Lung (tissue), 11 donors: ENCODE measurements at regions not wholly inside any gene's neighbourhood (a gene's known extent, or its start where the extent isn't known, plus 50 kb on each side); places are given as distances from the start of the nearest gene placed in this dataset.

Source experiments
- ATAC-seq: fragments of 200-7000 bp; cut with Tn5 transposase; one replicate; pipeline ENCODE4 v1.9.1; 2020; ENCODE audit warnings: moderate number of reproducible peaks; ENCODE audit not compliant: insufficient read depth, low FRiP score
- DNase-seq, 3 donors: peaks; one replicate each; pipeline ENCODE4 v3.0.0-alpha.2; 2013 to 2017
- H3K27ac ChIP-seq, 2 donors: one replicate each; pipeline ENCODE4 v1.5.1; 2013; ENCODE audit warnings: mild to moderate bottlenecking in 2 of 2, moderate library complexity in 2 of 2, control low read depth in 1 of 2, inconsistent platforms in 1 of 2, low read depth in 1 of 2, low read length in 1 of 2
- H3K27me3 ChIP-seq, 3 donors: one replicate each; pipeline ENCODE4 v1.5.1; 2013; ENCODE audit warnings: low read length in 2 of 3; ENCODE audit not compliant: control insufficient read depth in 3 of 3, insufficient read depth in 3 of 3
- H3K36me3 ChIP-seq, 4 donors: one replicate each; pipeline ENCODE4 v1.5.1; 2013; ENCODE audit warnings: low read length in 4 of 4, mild to moderate bottlenecking in 1 of 4, moderate library complexity in 1 of 4; ENCODE audit not compliant: control insufficient read depth in 4 of 4, insufficient read depth in 4 of 4
- H3K4me1 ChIP-seq, 5 donors: one replicate each; pipeline ENCODE4 v1.5.1; 2013; ENCODE audit warnings: low read length in 5 of 5, mild to moderate bottlenecking in 2 of 5, moderate library complexity in 1 of 5; ENCODE audit not compliant: control insufficient read depth in 5 of 5, insufficient read depth in 5 of 5
- H3K4me3 ChIP-seq: one replicate; pipeline ENCODE4 v1.5.1; 2013; ENCODE audit warnings: mild to moderate bottlenecking, control low read depth, moderate library complexity
- H3K9ac ChIP-seq, 2 donors: one replicate each; pipeline ENCODE4 v1.5.1; 2013; ENCODE audit warnings: low read length in 2 of 2, control low read depth in 1 of 2; ENCODE audit not compliant: insufficient read depth in 1 of 2
- H3K9me3 ChIP-seq, 4 donors: one replicate each; pipeline ENCODE4 v1.5.1; 2013; ENCODE audit warnings: low read length in 3 of 4, mild to moderate bottlenecking in 1 of 4, moderate library complexity in 1 of 4; ENCODE audit not compliant: control insufficient read depth in 4 of 4, insufficient read depth in 3 of 4
- CTCF ChIP-seq: IDR thresholded peaks from 2 replicates; pipeline ENCODE4 v1.5.1; 2012; ENCODE audit warnings: mild to moderate bottlenecking; ENCODE audit errors: control extremely low read depth, extremely low read depth
- WGBS, 2 donors: extraction: QIAGEN DNeasy Blood & Tissue Kit; methylation state at CpG; one replicate each; pipeline ENCODE4 v1.1.7; 2013; 5-methylcytosine and 5-hydroxymethylcytosine counted together
- donor health status: control.
- donor health status: control.
- donor health status: Bipolar disorder and iron deficiency.
- donor health status: healthy.
- donor health status: DM: yes; HTN: yes; CAD: no.

GRCh38 chr4:155593793-155594192, 72.9 kb upstream of the GUCY1A1 start:
- Histone ChIP-seq H3K9me3 (no peaks in the 10 kb centered on the region), H3K9ac (no peak overlapping the region), H3K27me3 (no peaks in the 10 kb centered on the region), H3K4me3 (no peak overlapping the region), H3K4me1 (peaks cover 0 to 32% (median 0%) of the 10 kb centered on the region in 5 donors), H3K27ac (no peak overlapping the region), H3K36me3 (no peaks in the 10 kb centered on the region)
- no peak for TF ChIP-seq CTCF
- DNase-seq: no peak
- WGBS, 2 donors: 93% methylated on average over 13 of the region's 13 CpGs
- no peak for ATAC-seq

DNA sequence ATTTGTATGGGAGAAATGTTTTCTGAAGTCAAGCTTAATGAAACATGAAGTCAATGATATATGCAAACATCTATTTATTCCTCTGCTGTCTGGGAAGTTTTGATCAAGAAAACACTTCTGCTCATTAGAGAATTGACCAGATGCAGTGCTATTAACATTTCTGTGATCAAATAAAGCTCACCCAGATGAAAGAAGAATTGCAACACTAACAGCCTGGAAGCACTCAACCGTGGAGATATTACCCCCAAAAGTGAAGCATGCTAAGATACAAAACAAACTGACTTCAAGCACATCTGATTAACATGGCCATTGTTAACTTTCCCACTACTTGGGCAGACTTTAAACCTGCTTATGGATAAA, 73.7 kb upstream of the GUCY1A1 start:
- H3K4me3 ChIP-seq: no peak overlapping the region
- H3K9me3 ChIP-seq: no peaks in the 10 kb centered on the region
- DNase-seq (peak in 1 of 3 donors; percentile 32), ATAC-seq (no peak)
- peaks cover 0 to 32% (median 0%) of the 10 kb centered on the region in 5 donors for H3K4me1 ChIP-seq
- whole genome bisulfite sequencing, 2 donors: 49 to 64% methylated on average over 1 of the region's 1 CpG
- H3K27me3 ChIP-seq: no peaks in the 10 kb centered on the region
- no peak for TF ChIP-seq CTCF
- no peak overlapping the region for H3K27ac ChIP-seq
- no peak overlapping the region for H3K9ac ChIP-seq
- H3K36me3 ChIP-seq: no peaks in the 10 kb centered on the region

DNA sequence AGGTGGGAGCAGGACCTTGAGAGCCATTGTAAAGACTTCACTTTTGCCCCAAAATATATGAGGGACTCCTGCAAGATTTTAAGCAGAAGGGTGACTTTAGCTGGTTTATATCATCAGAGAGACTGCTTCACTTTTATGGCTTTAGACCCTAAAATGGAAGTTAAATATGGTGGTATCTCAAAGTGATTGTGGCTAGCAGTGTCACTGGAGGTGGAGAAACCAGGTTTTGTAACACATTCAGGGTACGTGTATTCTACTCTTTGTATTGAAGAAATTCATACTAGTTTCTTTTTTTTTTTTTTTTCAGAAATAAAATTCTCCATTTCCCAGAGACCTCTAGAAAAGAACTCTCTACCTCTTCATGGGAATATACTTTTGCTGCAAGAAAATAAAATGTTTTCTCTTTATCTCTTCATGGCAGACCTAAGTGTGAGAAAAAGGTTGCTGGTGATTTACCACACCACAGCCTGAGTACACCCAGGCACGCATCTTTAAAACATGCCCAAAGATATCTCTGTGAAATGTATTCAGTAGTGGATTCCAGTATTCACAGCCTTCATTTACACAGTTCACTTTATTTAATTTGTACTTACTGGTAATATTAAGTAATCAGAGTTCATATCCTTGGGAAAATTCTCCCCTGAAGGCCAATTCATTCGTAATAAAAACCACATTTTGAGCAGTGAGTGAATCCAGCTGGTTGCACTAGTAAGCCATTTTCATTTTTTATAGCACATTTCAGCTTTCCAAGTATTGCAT, 74.3 kb upstream of the GUCY1A1 start:
- DNase-seq: peak; percentile 42 to 98 (median 97)
- no peak overlapping the region for H3K27ac ChIP-seq
- no peak for ATAC-seq

More for the DNA sequence above, 74.3 kb upstream of the GUCY1A1 start:
- H3K36me3 ChIP-seq: no peaks in the 10 kb centered on the region
- no peaks in the 10 kb centered on the region for H3K27me3 ChIP-seq
- no peak for TF ChIP-seq CTCF
- H3K9ac ChIP-seq: no peak overlapping the region
- no peaks in the 10 kb centered on the region for H3K9me3 ChIP-seq
- 71 to 73% methylated on average over 3 of the region's 3 CpGs for WGBS, 2 donors
- peaks cover 0 to 32% (median 0%) of the 10 kb centered on the region in 5 donors for H3K4me1 ChIP-seq
- no peak overlapping the region for H3K4me3 ChIP-seq
